Heart left ventricle (tissue), 16 donors: ENCODE measurements at regions not wholly inside any gene's neighbourhood (a gene's known extent, or its start where the extent isn't known, plus 50 kb on each side); places are given as distances from the start of the nearest gene placed in this dataset.
A peak's percentile ranks its signal among the peaks of the same experiment; 100 is the strongest.

ENCODE experiments used
- ATAC-seq, 4 donors: fragments of 200-7000 bp; cut with Tn5 transposase; one replicate each; pipeline ENCODE4 v1.9.1; 2020 to 2022; ENCODE audit warnings: moderate library complexity in 4 of 4, mild to moderate bottlenecking in 3 of 4, moderate number of reproducible peaks in 1 of 4
- DNase-seq, 5 donors: peaks; one replicate each; pipeline ENCODE4 v3.0.0-alpha.2; 2020
- H3K27ac ChIP-seq, 12 donors: fragments of 200-600 bp; sonication (generic) in 4 of 12; one replicate each; pipeline versions ENCODE4 v1.5.0 to v1.8.0; 2016 to 2022; ENCODE audit warnings: mild to moderate bottlenecking in 2 of 12
- H3K27me3 ChIP-seq, 9 donors: fragments of 200-600 bp; sonication (generic) in 2 of 9; one replicate each; pipeline versions ENCODE4 v1.5.1 to v1.8.0; 2016 to 2022; ENCODE audit warnings: mild to moderate bottlenecking in 3 of 9
- H3K36me3 ChIP-seq, 9 donors: fragments of 200-600 bp; sonication (generic) in 2 of 9; one replicate each; pipeline versions ENCODE4 v1.5.0 to v1.8.0; 2018 to 2022; ENCODE audit warnings: mild to moderate bottlenecking in 2 of 9
- H3K4me1 ChIP-seq, 12 donors: fragments of 200-600 bp; sonication (generic) in 4 of 12; one replicate each; pipeline versions ENCODE4 v1.5.0 to v1.8.0; 2016 to 2022; ENCODE audit warnings: mild to moderate bottlenecking in 3 of 12
- H3K4me3 ChIP-seq, 12 donors: fragments of 200-600 bp; sonication (generic) in 4 of 12; one replicate each; pipeline versions ENCODE4 v1.5.0 to v1.8.0; 2017 to 2022; ENCODE audit warnings: mild to moderate bottlenecking in 9 of 12, moderate library complexity in 4 of 12
- H3K9me3 ChIP-seq, 12 donors: fragments of 200-600 bp; sonication (generic) in 4 of 12; one replicate each; pipeline versions ENCODE4 v1.5.0 to v1.8.0; 2016 to 2022; ENCODE audit warnings: mild to moderate bottlenecking in 1 of 12
- POLR2A ChIP-seq, 2 donors: fragments of 450-650 bp; IDR thresholded peaks; one replicate each; pipeline ENCODE4 v1.6.1; 2017; ENCODE audit warnings: antibody characterized with exemption in 2 of 2, mild to moderate bottlenecking in 2 of 2, moderate library complexity in 2 of 2
- WGBS, 4 donors: extraction: QIAGEN DNeasy Blood & Tissue Kit in 2 of 4; methylation state at CpG; one replicate each; pipeline versions ENCODE4 v1.1.5 to v1.1.7; 2013 to 2018; 5-methylcytosine and 5-hydroxymethylcytosine counted together
- intact Hi-C, 10 donors: fragments of 100-400 bp; cut with DNase I; formaldehyde crosslinking; loops; one replicate each; pipeline versions ENCODE4 v1.11.1 to v1.14.2; 2022
- TF ChIP-seq, protein P1 (sequence below), 12 donors: fragments of 200-600 bp; sonication (generic) in 4 of 12; IDR thresholded peaks; one replicate each; pipeline versions ENCODE4 v1.5.0 to v1.8.0; 2018 to 2022; ENCODE audit warnings: antibody characterized with exemption in 12 of 12, mild to moderate bottlenecking in 5 of 12
- donor health status: ischemic (EF 13 %, LVEDD 7.1; RV severe dilation, severe dysfunction).
- donor health status: healthy with polysubstance abuse.
- donor health status: DM: no; HTN: yes; CAD: no.
- donor health status: DM: no; HTN: no; CAD: no.
- donor health status: ischemic (EF 25% LVEDD 6.9; RV normal size, moderate dysfunction).
- donor health status: ischemic (EF 25% LVEDD 5.7; RV mildly dilated, moderate dysfunction).
- donor health status: healthy.
- donor health status: DM: yes; HTN: yes; CAD: no.
- donor health status: ischemic (EF 35%, LVEDD 5.7; RV mildly dilated, moderate dysfunction).
- donor health status: nonischemic (EF 11% LVEDD 7.7; RV severe dilation, severe dysfunction).
- donor health status: DM: yes; HTN: yes; CAD: no.
- donor health status: PGD.
- donor health status: ischemic (EF 29% LVEDD 5.4; RV normal size, mild dysfunction).
- donor health status: nonischemic (EF 23%, LVEDD 6.1; RV moderate dilation, normal function).

DNA sequence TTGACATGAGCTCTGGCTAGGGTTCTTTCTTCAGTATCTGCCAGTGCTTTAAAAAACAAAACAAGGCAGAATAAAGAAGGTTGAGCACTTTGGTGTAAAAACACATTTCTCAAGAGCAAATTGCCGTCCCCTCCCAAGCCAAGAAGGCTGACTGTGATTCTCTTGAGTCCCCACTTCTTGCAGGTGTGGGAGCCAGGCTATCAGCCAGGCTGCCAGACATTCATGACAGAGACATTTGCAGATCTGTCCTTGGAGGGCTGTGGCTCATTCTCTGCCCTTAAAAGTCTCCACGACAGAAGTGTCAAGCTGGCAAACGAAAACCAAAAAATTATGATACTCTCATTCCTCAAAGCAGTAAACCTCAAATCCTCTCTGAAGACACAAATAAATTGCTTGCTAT is 749.3 kb upstream of the HS6ST1 start:
- TF ChIP-seq, protein P1, sequence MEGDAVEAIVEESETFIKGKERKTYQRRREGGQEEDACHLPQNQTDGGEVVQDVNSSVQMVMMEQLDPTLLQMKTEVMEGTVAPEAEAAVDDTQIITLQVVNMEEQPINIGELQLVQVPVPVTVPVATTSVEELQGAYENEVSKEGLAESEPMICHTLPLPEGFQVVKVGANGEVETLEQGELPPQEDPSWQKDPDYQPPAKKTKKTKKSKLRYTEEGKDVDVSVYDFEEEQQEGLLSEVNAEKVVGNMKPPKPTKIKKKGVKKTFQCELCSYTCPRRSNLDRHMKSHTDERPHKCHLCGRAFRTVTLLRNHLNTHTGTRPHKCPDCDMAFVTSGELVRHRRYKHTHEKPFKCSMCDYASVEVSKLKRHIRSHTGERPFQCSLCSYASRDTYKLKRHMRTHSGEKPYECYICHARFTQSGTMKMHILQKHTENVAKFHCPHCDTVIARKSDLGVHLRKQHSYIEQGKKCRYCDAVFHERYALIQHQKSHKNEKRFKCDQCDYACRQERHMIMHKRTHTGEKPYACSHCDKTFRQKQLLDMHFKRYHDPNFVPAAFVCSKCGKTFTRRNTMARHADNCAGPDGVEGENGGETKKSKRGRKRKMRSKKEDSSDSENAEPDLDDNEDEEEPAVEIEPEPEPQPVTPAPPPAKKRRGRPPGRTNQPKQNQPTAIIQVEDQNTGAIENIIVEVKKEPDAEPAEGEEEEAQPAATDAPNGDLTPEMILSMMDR (IDR thresholded peaks at IDR 0.05), result no peak
- no peak for TF ChIP-seq POLR2A (IDR thresholded peaks at IDR 0.05)
- 80 to 95% (median 88%) methylated on average over 3 of the region's 3 CpGs for WGBS, 4 donors
- Histone ChIP-seq H3K27ac (no peak overlapping the region), H3K36me3 (no peaks in the 10 kb centered on the region), H3K9me3 (no peaks in the 10 kb centered on the region), H3K4me1 (peaks cover 0 to 5% (median 0%) of the 10 kb centered on the region in 12 donors), H3K4me3 (no peak overlapping the region), H3K27me3 (no peaks in the 10 kb centered on the region)
- ATAC-seq (no peak), DNase-seq (no peak)
- intact Hi-C loops, result no loop called here

DNA sequence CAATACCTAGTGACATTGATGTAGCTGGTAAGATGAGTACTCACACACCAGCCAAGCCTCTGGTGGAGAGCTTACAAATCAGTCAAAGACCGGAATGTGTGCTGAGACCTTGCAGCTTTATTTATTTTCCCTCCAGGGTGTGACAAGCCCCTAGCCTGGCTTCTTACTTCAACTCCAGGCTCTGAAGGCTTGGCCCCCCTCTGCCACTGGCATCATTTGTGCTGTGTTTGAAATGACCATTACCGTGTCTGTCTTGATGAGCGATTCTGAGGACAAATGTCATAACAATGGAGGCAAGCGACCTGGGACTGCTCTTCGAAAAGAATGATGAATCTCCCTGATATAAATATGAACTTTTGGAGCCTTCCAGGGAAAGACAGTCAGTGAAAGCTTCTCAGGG is 749.9 kb upstream of the HS6ST1 start:
- 90 to 95% (median 93%) methylated on average over 5 of the region's 5 CpGs for WGBS, 4 donors
- no peak for TF ChIP-seq POLR2A (IDR thresholded peaks at IDR 0.05)
- TF ChIP-seq, protein P1 (IDR thresholded peaks at IDR 0.05), result no peak
- H3K36me3 ChIP-seq, result no peaks in the 10 kb centered on the region
- no peaks in the 10 kb centered on the region for H3K27me3 ChIP-seq
- ATAC-seq (no peak), DNase-seq (no peak)
- no peak overlapping the region for H3K4me3 ChIP-seq
- H3K9me3 ChIP-seq, result no peaks in the 10 kb centered on the region
- H3K4me1 ChIP-seq, result peaks cover 0 to 5% (median 0%) of the 10 kb centered on the region in 12 donors
- H3K27ac ChIP-seq, result no peak overlapping the region
- intact Hi-C loops, result no loop called here

DNA sequence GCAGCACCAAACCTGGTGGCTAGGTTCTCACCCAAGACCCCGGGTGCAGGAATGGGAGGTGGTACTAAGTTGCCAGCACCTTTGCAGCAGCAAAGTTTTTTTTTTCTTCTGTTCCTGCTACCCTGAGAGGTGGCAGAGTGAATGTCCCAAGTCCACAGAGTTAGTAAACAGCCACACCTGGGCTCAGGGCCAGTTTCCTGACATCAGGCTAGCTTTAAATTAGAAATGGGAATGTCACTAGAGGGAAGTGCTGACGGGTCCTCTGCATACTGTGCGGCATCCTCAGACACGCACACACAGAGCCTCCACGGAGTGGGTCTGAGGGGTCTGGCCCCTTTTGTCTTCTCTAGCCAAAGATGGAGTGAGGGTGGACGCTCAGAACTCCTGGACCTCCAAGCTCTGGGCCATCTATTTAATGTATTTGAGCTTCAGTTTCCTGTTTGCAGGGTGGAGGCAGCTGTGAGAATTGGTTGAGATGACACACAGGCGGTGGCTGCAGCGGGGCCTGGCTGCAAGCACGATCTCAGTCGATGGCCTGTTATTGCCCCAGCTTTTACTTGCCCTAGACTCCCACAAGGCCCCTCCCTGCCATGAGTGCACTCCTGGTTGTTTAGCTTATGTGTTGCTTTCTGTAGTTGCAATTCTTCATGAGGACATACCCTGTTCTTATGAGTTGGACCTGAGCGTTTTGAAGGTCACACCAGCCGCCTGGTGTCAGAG is 751.4 kb upstream of the HS6ST1 start:
- no peak overlapping the region for H3K4me3 ChIP-seq
- H3K4me1 ChIP-seq, result peaks cover 0 to 5% (median 0%) of the 10 kb centered on the region in 12 donors
- WGBS, 4 donors, result 37 to 46% (median 41%) methylated on average over 12 of the region's 12 CpGs
- no peaks in the 10 kb centered on the region for H3K27me3 ChIP-seq
- no peaks in the 10 kb centered on the region for H3K36me3 ChIP-seq
- TF ChIP-seq, protein P1 (IDR thresholded peaks at IDR 0.05), result no peak
- no peak for TF ChIP-seq POLR2A (IDR thresholded peaks at IDR 0.05)
- H3K9me3 ChIP-seq, result no peaks in the 10 kb centered on the region
- ATAC-seq (peak; percentile 62 to 77 (median 70)), DNase-seq (peak in 2 of 5 donors; percentile 34 to 44)
- H3K27ac ChIP-seq, result no peak overlapping the region
- intact Hi-C loops, result no loop called here

DNA sequence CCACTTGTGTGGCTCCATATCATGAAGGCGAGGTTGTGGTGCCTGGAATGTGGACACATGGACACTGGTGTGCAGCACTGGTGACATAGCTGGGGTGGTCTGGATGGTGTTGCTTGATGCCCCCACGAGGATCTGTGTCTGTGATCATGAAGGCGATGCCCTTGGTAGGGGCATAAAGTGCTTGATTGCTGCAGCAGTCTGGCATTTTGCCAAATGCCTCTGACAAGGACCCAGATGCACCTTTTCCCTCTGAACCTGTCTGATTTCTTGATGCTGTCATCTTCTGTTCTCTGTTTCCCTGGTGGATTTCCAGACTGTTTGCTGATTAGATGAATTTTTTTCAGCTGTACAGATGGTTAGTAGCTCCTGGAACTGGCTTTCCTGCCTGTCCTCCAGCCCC is 752.0 kb upstream of the HS6ST1 start:
- intact Hi-C loops, result no loop called here
- no peak for TF ChIP-seq POLR2A (IDR thresholded peaks at IDR 0.05)
- TF ChIP-seq, protein P1 (IDR thresholded peaks at IDR 0.05), result no peak
- 66 to 73% (median 67%) methylated on average over 3 of the region's 3 CpGs for WGBS, 4 donors

More for the DNA sequence above, 752.0 kb upstream of the HS6ST1 start:
- Histone ChIP-seq H3K36me3 (no peaks in the 10 kb centered on the region), H3K9me3 (no peaks in the 10 kb centered on the region), H3K4me1 (peaks cover 0 to 5% (median 0%) of the 10 kb centered on the region in 12 donors), H3K27me3 (peaks cover 0 to under 1% (median 0%) of the 10 kb centered on the region in 9 donors), H3K27ac (no peak overlapping the region), H3K4me3 (no peak overlapping the region)
- DNase-seq, result no peak
- ATAC-seq, result peak in 1 of 4 donors; percentile 13
